ENCODE measurements at regions not wholly inside any gene's neighbourhood (a gene's known extent, or its start where the extent isn't known, plus 50 kb on each side); places are given as distances from the start of the nearest gene placed in this dataset.

DNA sequence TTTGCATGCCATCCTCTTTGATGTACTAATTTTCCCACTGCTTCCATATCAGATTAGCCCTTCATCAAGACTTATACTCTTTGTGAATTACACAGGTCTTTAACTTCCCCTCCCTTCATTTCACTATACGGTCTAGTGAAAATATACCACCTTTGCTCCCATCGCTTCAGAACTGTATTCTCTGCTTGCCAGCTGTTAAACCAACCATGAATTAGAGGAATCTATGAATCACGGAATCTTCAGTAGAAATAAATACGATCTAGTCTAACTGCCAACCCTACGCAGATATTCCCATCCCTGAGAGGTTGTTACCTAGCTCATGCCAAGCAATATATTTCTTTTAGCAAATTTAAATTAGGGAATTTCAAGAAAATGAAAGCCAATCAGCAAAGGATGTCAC, 177.8 kb upstream of the MPPED2 start:
- Mint-ChIP-seq H3K27ac (ENCODE audit: unreplicated experiment) (no peak overlapping the region), H3K4me3 (ENCODE audit: unreplicated experiment) (no peak overlapping the region), H3K4me1 (ENCODE audit: low read depth, unreplicated experiment) (peaks cover 2% of the 10 kb centered on the region), H3K27me3 (ENCODE audit: low read depth, unreplicated experiment) (no peaks in the 10 kb centered on the region), H3K36me3 (ENCODE audit: low read depth, unreplicated experiment) (no peaks in the 10 kb centered on the region), H3K9me3 (ENCODE audit: unreplicated experiment) (peaks cover 3% of the 10 kb centered on the region)
- Histone ChIP-seq H3K27ac (ENCODE audit: low read depth, low read length) (no peak overlapping the region), H2AFZ (ENCODE audit: low read depth, low read length) (no peak overlapping the region), H3K4me1 (ENCODE audit: insufficient read depth, low read length) (no peaks in the 10 kb centered on the region), H4K20me1 (ENCODE audit: insufficient read depth, low read length) (no peaks in the 10 kb centered on the region), H3K79me2 (ENCODE audit: insufficient read depth, low read length) (no peaks in the 10 kb centered on the region), H3K4me2 (ENCODE audit: low read length) (no peak overlapping the region), H3K36me3 (ENCODE audit: insufficient read depth, low read length) (no peaks in the 10 kb centered on the region), H3K9me3 (ENCODE audit: insufficient read depth, low read depth, low read length) (peaks cover 3% of the 10 kb centered on the region), H3K4me3 (ENCODE audit: insufficient read depth, low read depth, low read length) (no peak overlapping the region), H3K27me3 (ENCODE audit: insufficient read depth, low read length) (no peaks in the 10 kb centered on the region), H3K9ac (ENCODE audit: low read length) (no peak overlapping the region)
- TF ChIP-seq, protein P1, sequence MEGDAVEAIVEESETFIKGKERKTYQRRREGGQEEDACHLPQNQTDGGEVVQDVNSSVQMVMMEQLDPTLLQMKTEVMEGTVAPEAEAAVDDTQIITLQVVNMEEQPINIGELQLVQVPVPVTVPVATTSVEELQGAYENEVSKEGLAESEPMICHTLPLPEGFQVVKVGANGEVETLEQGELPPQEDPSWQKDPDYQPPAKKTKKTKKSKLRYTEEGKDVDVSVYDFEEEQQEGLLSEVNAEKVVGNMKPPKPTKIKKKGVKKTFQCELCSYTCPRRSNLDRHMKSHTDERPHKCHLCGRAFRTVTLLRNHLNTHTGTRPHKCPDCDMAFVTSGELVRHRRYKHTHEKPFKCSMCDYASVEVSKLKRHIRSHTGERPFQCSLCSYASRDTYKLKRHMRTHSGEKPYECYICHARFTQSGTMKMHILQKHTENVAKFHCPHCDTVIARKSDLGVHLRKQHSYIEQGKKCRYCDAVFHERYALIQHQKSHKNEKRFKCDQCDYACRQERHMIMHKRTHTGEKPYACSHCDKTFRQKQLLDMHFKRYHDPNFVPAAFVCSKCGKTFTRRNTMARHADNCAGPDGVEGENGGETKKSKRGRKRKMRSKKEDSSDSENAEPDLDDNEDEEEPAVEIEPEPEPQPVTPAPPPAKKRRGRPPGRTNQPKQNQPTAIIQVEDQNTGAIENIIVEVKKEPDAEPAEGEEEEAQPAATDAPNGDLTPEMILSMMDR (IDR thresholded peaks at IDR 0.05; ENCODE audit: insufficient read depth, low read depth, low read length): no peak
- TF ChIP-seq EZH2 (IDR thresholded peaks at IDR 0.05; ENCODE audit: insufficient read depth, low read length): no peak
- no peak for FAIRE-seq
- no peak for DNase-seq (ENCODE audit: low read depth)

DNA sequence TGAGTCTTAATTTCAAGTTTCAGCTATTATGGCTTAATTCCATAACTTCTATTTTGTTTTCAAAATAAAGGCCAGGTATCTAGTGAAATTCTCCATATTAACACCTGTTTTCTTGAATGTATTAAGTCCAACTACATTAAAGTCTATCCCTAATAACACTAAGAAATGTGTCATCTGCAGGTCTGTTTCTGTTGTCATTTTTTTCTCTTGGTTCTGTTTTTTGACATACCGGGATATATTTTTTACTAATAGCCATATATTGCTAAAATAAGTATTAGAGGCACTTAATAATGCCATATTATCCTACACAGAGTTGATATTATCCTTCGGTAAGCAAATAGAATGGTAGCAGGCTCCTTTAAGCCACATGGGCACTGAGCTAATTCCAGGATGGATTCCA, 176.0 kb upstream of the MPPED2 start:
- H3K9ac ChIP-seq (ENCODE audit: low read length): no peak overlapping the region
- no peaks in the 10 kb centered on the region for H3K36me3 Mint-ChIP-seq (ENCODE audit: low read depth, unreplicated experiment)
- no peak overlapping the region for H3K4me3 Mint-ChIP-seq (ENCODE audit: unreplicated experiment)
- no peaks in the 10 kb centered on the region for H3K27me3 ChIP-seq (ENCODE audit: insufficient read depth, low read length)
- H3K27ac ChIP-seq (ENCODE audit: low read depth, low read length): no peak overlapping the region
- H3K9me3 ChIP-seq (ENCODE audit: insufficient read depth, low read depth, low read length): peaks cover 3% of the 10 kb centered on the region
- no peaks in the 10 kb centered on the region for H3K27me3 Mint-ChIP-seq (ENCODE audit: low read depth, unreplicated experiment)
- H3K4me1 ChIP-seq (ENCODE audit: insufficient read depth, low read length): no peaks in the 10 kb centered on the region
- no peak overlapping the region for H3K27ac Mint-ChIP-seq (ENCODE audit: unreplicated experiment)
- no peak overlapping the region for H3K4me3 ChIP-seq (ENCODE audit: insufficient read depth, low read depth, low read length)
- DNase-seq (ENCODE audit: low read depth): no peak
- H2AFZ ChIP-seq (ENCODE audit: low read depth, low read length): no peak overlapping the region
- peaks cover 3% of the 10 kb centered on the region for H3K9me3 Mint-ChIP-seq (ENCODE audit: unreplicated experiment)
- FAIRE-seq: no peak
- no peak overlapping the region for H3K4me2 ChIP-seq (ENCODE audit: low read length)
- peaks cover 8% of the 10 kb centered on the region for H3K4me1 Mint-ChIP-seq (ENCODE audit: low read depth, unreplicated experiment)
- TF ChIP-seq, protein P1 (IDR thresholded peaks at IDR 0.05; ENCODE audit: insufficient read depth, low read depth, low read length): no peak
- no peak for TF ChIP-seq EZH2 (IDR thresholded peaks at IDR 0.05; ENCODE audit: insufficient read depth, low read length)
- no peaks in the 10 kb centered on the region for H3K36me3 ChIP-seq (ENCODE audit: insufficient read depth, low read length)
- H4K20me1 ChIP-seq (ENCODE audit: insufficient read depth, low read length): no peaks in the 10 kb centered on the region
- no peaks in the 10 kb centered on the region for H3K79me2 ChIP-seq (ENCODE audit: insufficient read depth, low read length)

DNA sequence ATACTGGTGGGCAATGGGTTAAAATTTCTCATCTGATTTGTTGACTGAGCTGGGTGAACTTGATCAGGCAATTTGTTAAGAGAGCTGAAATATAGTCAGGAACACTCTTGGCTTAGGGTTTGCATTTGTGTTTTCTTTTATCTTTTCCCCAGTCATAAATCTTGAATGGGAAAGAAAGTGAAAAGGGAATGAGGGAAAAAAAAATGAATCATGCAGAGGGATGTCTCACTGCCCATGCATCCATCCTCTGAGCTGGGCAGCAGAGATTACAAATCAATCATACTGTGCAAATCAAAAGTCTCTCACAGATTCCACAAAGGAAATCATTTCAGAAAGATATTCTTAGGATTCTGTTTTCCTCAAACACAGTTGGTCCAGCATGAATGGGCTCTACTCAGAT, 174.2 kb upstream of the MPPED2 start:
- no peaks in the 10 kb centered on the region for H4K20me1 ChIP-seq (ENCODE audit: insufficient read depth, low read length)
- no peak overlapping the region for H3K27ac Mint-ChIP-seq (ENCODE audit: unreplicated experiment)
- H3K36me3 Mint-ChIP-seq (ENCODE audit: low read depth, unreplicated experiment): no peaks in the 10 kb centered on the region
- no peaks in the 10 kb centered on the region for H3K4me1 ChIP-seq (ENCODE audit: insufficient read depth, low read length)
- H3K9ac ChIP-seq (ENCODE audit: low read length): no peak overlapping the region
- no peak overlapping the region for H2AFZ ChIP-seq (ENCODE audit: low read depth, low read length)
- peaks cover 10% of the 10 kb centered on the region for H3K4me1 Mint-ChIP-seq (ENCODE audit: low read depth, unreplicated experiment)
- peaks cover 3% of the 10 kb centered on the region for H3K9me3 ChIP-seq (ENCODE audit: insufficient read depth, low read depth, low read length)
- FAIRE-seq: no peak
- no peaks in the 10 kb centered on the region for H3K36me3 ChIP-seq (ENCODE audit: insufficient read depth, low read length)
- no peak overlapping the region for H3K27ac ChIP-seq (ENCODE audit: low read depth, low read length)
- H3K27me3 ChIP-seq (ENCODE audit: insufficient read depth, low read length): no peaks in the 10 kb centered on the region
- no peak overlapping the region for H3K4me3 Mint-ChIP-seq (ENCODE audit: unreplicated experiment)
- TF ChIP-seq, protein P1 (IDR thresholded peaks at IDR 0.05; ENCODE audit: insufficient read depth, low read depth, low read length): no peak
- TF ChIP-seq EZH2 (IDR thresholded peaks at IDR 0.05; ENCODE audit: insufficient read depth, low read length): no peak
- no peaks in the 10 kb centered on the region for H3K79me2 ChIP-seq (ENCODE audit: insufficient read depth, low read length)
- no peak overlapping the region for H3K4me3 ChIP-seq (ENCODE audit: insufficient read depth, low read depth, low read length)
- H3K9me3 Mint-ChIP-seq (ENCODE audit: unreplicated experiment): peaks cover 3% of the 10 kb centered on the region
- DNase-seq (ENCODE audit: low read depth): no peak
- H3K27me3 Mint-ChIP-seq (ENCODE audit: low read depth, unreplicated experiment): no peaks in the 10 kb centered on the region
- no peak overlapping the region for H3K4me2 ChIP-seq (ENCODE audit: low read length)
